Activated CD8-positive, alpha-beta T cell treated with anti-CD3 and anti-CD28 coated beads for 36 hours (primary cell): ENCODE measurements at regions not wholly inside any gene's neighbourhood (a gene's known extent, or its start where the extent isn't known, plus 50 kb on each side); places are given as distances from the start of the nearest gene placed in this dataset.

Source experiments
- ATAC-seq: fragments of 200-7000 bp; cut with Tn5 transposase; one replicate; pipeline ENCODE4 v1.10.0; 2021; ENCODE audit warnings: mild to moderate bottlenecking, moderate library complexity
- CTCF ChIA-PET: fragments of 350-600 bp; sonication (Branson Sonifier 250); formaldehyde crosslinking; loops from one replicate; lab custom pipeline; 2021; ENCODE audit warnings: antibody characterized with exemption; lab: Charles Lee
- POLR2A ChIA-PET: fragments of 350-600 bp; sonication (Branson Sonifier 250); formaldehyde crosslinking; loops from one replicate; lab custom pipeline; 2021; ENCODE audit warnings: antibody characterized with exemption; lab: Charles Lee
- DNase-seq: peaks from one replicate; pipeline ENCODE4 v3.0.0-alpha.2; 2020
- H3K27ac Mint-ChIP-seq: one replicate; pipeline ENCODE4 v1.8.0; 2021; ENCODE audit warnings: mild to moderate bottlenecking, mixed read lengths
- H3K27me3 Mint-ChIP-seq: one replicate; pipeline ENCODE4 v1.8.0; 2021; ENCODE audit warnings: mixed read lengths
- H3K36me3 Mint-ChIP-seq: one replicate; pipeline ENCODE4 v1.8.0; 2021; ENCODE audit warnings: low read depth, mixed read lengths
- H3K4me1 Mint-ChIP-seq: one replicate; pipeline ENCODE4 v1.8.0; 2021; ENCODE audit warnings: low read depth, mixed read lengths
- H3K4me3 Mint-ChIP-seq: one replicate; pipeline ENCODE4 v1.8.0; 2021; ENCODE audit warnings: mild to moderate bottlenecking, moderate library complexity, mixed read lengths
- H3K9me3 Mint-ChIP-seq: one replicate; pipeline ENCODE4 v1.8.0; 2021; ENCODE audit warnings: mixed read lengths
- CTCF ChIP-seq: fragments of 200-600 bp; IDR thresholded peaks from one replicate; pipeline ENCODE4 v1.8.0; 2022; ENCODE audit warnings: antibody characterized with exemption, mild to moderate bottlenecking
- intact Hi-C: fragments of 100-400 bp; cut with micrococcal nuclease; formaldehyde crosslinking; loops from one replicate; pipeline ENCODE4 v1.10.0; 2022

GRCh38 chr11:32196137-32196536 is 105.3 kb downstream of the RCN1 start:
- POLR2A ChIA-PET, result no interaction called here
- no peak for TF ChIP-seq CTCF
- intact Hi-C loops, result no loop called here
- H3K27ac Mint-ChIP-seq, result no peak overlapping the region
- H3K9me3 Mint-ChIP-seq, result no peaks in the 10 kb centered on the region
- H3K27me3 Mint-ChIP-seq, result peaks cover 14% of the 10 kb centered on the region
- ATAC-seq, result no peak
- H3K4me1 Mint-ChIP-seq, result no peaks in the 10 kb centered on the region
- no peak for DNase-seq
- CTCF ChIA-PET, result no interaction called here
- no peak overlapping the region for H3K4me3 Mint-ChIP-seq
- H3K36me3 Mint-ChIP-seq, result no peaks in the 10 kb centered on the region

- TF ChIP-seq CTCF, result no peak
- H3K27ac Mint-ChIP-seq, result no peak overlapping the region
Observed at GRCh38 chr11:32198053-32198452, 107.2 kb downstream of the RCN1 start.

GRCh38 chr11:32200136-32200847 is 109.4 kb downstream of the RCN1 start:
- Mint-ChIP-seq H3K27ac (no peak overlapping the region), H3K4me1 (no peaks in the 10 kb centered on the region), H3K9me3 (no peaks in the 10 kb centered on the region), H3K27me3 (peaks cover 5% of the 10 kb centered on the region), H3K36me3 (no peaks in the 10 kb centered on the region), H3K4me3 (no peak overlapping the region)
- no peak for TF ChIP-seq CTCF
- POLR2A ChIA-PET, result no interaction called here
- intact Hi-C loops, result no loop called here
- CTCF ChIA-PET, result no interaction called here
- ATAC-seq (no peak), DNase-seq (no peak)

More at GRCh38 chr11:32198053-32198452, 107.2 kb downstream of the RCN1 start:
- peaks cover 12% of the 10 kb centered on the region for H3K27me3 Mint-ChIP-seq
- DNase-seq (no peak), ATAC-seq (no peak)
- POLR2A ChIA-PET, result no interaction called here
- no peaks in the 10 kb centered on the region for H3K4me1 Mint-ChIP-seq
- intact Hi-C loops, result no loop called here
- H3K4me3 Mint-ChIP-seq, result no peak overlapping the region
- no peaks in the 10 kb centered on the region for H3K9me3 Mint-ChIP-seq
- H3K36me3 Mint-ChIP-seq, result no peaks in the 10 kb centered on the region
- CTCF ChIA-PET, result interaction anchor here (0.8 kb wide), 1 partner anchor 9 kb away, joined by 3 read pairs; no protein-coding TSS in a partner anchor

GRCh38 chr11:32204751-32205150 is 113.9 kb downstream of the RCN1 start:
- CTCF ChIA-PET, result no interaction called here
- no peak for DNase-seq

More at GRCh38 chr11:32204751-32205150, 113.9 kb downstream of the RCN1 start:
- no peak for ATAC-seq
- Mint-ChIP-seq H3K4me3 (no peak overlapping the region), H3K4me1 (no peaks in the 10 kb centered on the region), H3K36me3 (no peaks in the 10 kb centered on the region), H3K27me3 (peaks cover 9% of the 10 kb centered on the region), H3K9me3 (no peaks in the 10 kb centered on the region), H3K27ac (no peak overlapping the region)
- intact Hi-C loops, result no loop called here
- POLR2A ChIA-PET, result no interaction called here
- TF ChIP-seq CTCF, result no peak
